Fibroblast of peridontal ligament (primary cell): ENCODE measurements at regions not wholly inside any gene's neighbourhood (a gene's known extent, or its start where the extent isn't known, plus 50 kb on each side); places are given as distances from the start of the nearest gene placed in this dataset.

Experiments
- DNase-seq: peaks from one replicate; pipeline ENCODE4 v3.0.0-alpha.2; 2010; ENCODE audit errors: extremely low read depth

- DNase-seq, result peak; percentile 98
These were observed 108.7 kb downstream of the EN1 start for GRCh38 chr2:118738524-118739308.

GRCh38 chr2:118738106-118738505, 109.3 kb downstream of the EN1 start:
- DNase-seq, result no peak

- DNase-seq, result no peak
These were observed 109.8 kb downstream of the EN1 start for GRCh38 chr2:118737684-118738083.

GRCh38 chr2:118732432-118732831, 115.0 kb downstream of the EN1 start:
- no peak for DNase-seq

- DNase-seq, result peak; percentile 45
These were observed 116.0 kb downstream of the EN1 start for GRCh38 chr2:118731413-118731812.

GRCh38 chr2:118730405-118730804, 117.0 kb downstream of the EN1 start:
- DNase-seq, result no peak

GRCh38 chr2:118729760-118730159, 117.7 kb downstream of the EN1 start:
- no peak for DNase-seq

- DNase-seq, result no peak
These were observed 118.5 kb downstream of the EN1 start for GRCh38 chr2:118728984-118729383.

GRCh38 chr2:118726821-118727220, 120.6 kb downstream of the EN1 start:
- peak; percentile 50 for DNase-seq

- peak; percentile 72 for DNase-seq
These were observed 124.1 kb downstream of the EN1 start for GRCh38 chr2:118723394-118723793.

- no peak for DNase-seq
These were observed 124.5 kb downstream of the EN1 start for GRCh38 chr2:118722976-118723375.

- no peak for DNase-seq
These were observed 125.5 kb downstream of the EN1 start for GRCh38 chr2:118721817-118722551.

GRCh38 chr2:118720866-118721265, 126.6 kb downstream of the EN1 start:
- DNase-seq, result no peak

GRCh38 chr2:118718921-118719320, 128.5 kb downstream of the EN1 start:
- no peak for DNase-seq

GRCh38 chr2:118716102-118716501, 131.3 kb downstream of the EN1 start:
- no peak for DNase-seq

- DNase-seq, result no peak
These were observed 133.3 kb downstream of the EN1 start for GRCh38 chr2:118714118-118714517.

- DNase-seq, result no peak
These were observed 135.8 kb downstream of the EN1 start for GRCh38 chr2:118711603-118712002.

GRCh38 chr2:118710481-118710880, 137.0 kb downstream of the EN1 start:
- DNase-seq, result no peak

- no peak for DNase-seq
These were observed 137.7 kb downstream of the EN1 start for GRCh38 chr2:118709786-118710185.

GRCh38 chr2:118706844-118707243, 140.6 kb downstream of the EN1 start:
- DNase-seq, result no peak

GRCh38 chr2:118706371-118706770, 141.1 kb downstream of the EN1 start:
- DNase-seq, result no peak

- DNase-seq, result peak; percentile 79
These were observed 142.4 kb downstream of the EN1 start for GRCh38 chr2:118705032-118705431.

GRCh38 chr2:118699447-118700175, 147.8 kb downstream of the EN1 start:
- DNase-seq, result no peak
